Hepatic stellate cell (primary cell): ENCODE measurements at regions not wholly inside any gene's neighbourhood (a gene's known extent, or its start where the extent isn't known, plus 50 kb on each side); places are given as distances from the start of the nearest gene placed in this dataset.
"Not testable (repeated sequence)": the region's sequence is repeated elsewhere in the genome, so short reads cannot be mapped to it uniquely, and the experiment has no call there.

Experiments
- DNase-seq: peaks from one replicate; pipeline ENCODE4 v3.0.0; 2011; ENCODE audit warnings: low spot score

- no peak for DNase-seq
These were observed 724.7 kb downstream of the METTL4 start for GRCh38 chr18:1846640-1847039.

GRCh38 chr18:1848716-1849115, 722.6 kb downstream of the METTL4 start:
- DNase-seq: no peak

- no peak for DNase-seq
These were observed 721.9 kb downstream of the METTL4 start for GRCh38 chr18:1849386-1849785.

- not testable (repeated sequence) for DNase-seq
These were observed 714.0 kb downstream of the METTL4 start for GRCh38 chr18:1857281-1857680.

- no peak for DNase-seq
These were observed 709.8 kb downstream of the METTL4 start for GRCh38 chr18:1861473-1861872.

GRCh38 chr18:1865869-1866268, 705.4 kb downstream of the METTL4 start:
- no peak for DNase-seq

GRCh38 chr18:1872274-1872673, 699.0 kb downstream of the METTL4 start:
- no peak for DNase-seq

GRCh38 chr18:1875219-1875618, 696.1 kb downstream of the METTL4 start:
- DNase-seq: no peak

- DNase-seq: no peak
These were observed 686.7 kb downstream of the METTL4 start for GRCh38 chr18:1884623-1885022.

- no peak for DNase-seq
These were observed 679.7 kb downstream of the METTL4 start for GRCh38 chr18:1891641-1892040.

- DNase-seq: no peak
These were observed 679.1 kb downstream of the METTL4 start for GRCh38 chr18:1892191-1892590.

- no peak for DNase-seq
These were observed 675.7 kb downstream of the METTL4 start for GRCh38 chr18:1895456-1896185.

- DNase-seq: no peak
These were observed 664.9 kb downstream of the METTL4 start for GRCh38 chr18:1906421-1906820.

GRCh38 chr18:1907470-1908206, 663.7 kb downstream of the METTL4 start:
- no peak for DNase-seq

- DNase-seq: no peak
These were observed 656.8 kb downstream of the METTL4 start for GRCh38 chr18:1914489-1914888.

- no peak for DNase-seq
These were observed 654.3 kb downstream of the METTL4 start for GRCh38 chr18:1916869-1917523.

GRCh38 chr18:1917569-1917968, 653.7 kb downstream of the METTL4 start:
- DNase-seq: no peak

- no peak for DNase-seq
These were observed 649.2 kb downstream of the METTL4 start for GRCh38 chr18:1922066-1922465.

- DNase-seq: no peak
These were observed 642.6 kb downstream of the METTL4 start for GRCh38 chr18:1928711-1929110.

GRCh38 chr18:1929720-1930119, 641.6 kb downstream of the METTL4 start:
- DNase-seq: no peak

- DNase-seq: no peak
These were observed 640.7 kb downstream of the METTL4 start for GRCh38 chr18:1930291-1931270.

- no peak for DNase-seq
These were observed 618.8 kb downstream of the METTL4 start for GRCh38 chr18:1952486-1952885.
